Mesothelial cell of epicardium (in vitro differentiated cells): ENCODE measurements at regions not wholly inside any gene's neighbourhood (a gene's known extent, or its start where the extent isn't known, plus 50 kb on each side); places are given as distances from the start of the nearest gene placed in this dataset.
A peak's percentile ranks its signal among the peaks of the same experiment; 100 is the strongest.

Experiments used
- DNase-seq, 2 experiments: peaks; one replicate each; pipeline ENCODE4 v3.0.0; 2021; ENCODE audit warnings: low spot score in 2 of 2; ENCODE audit not compliant: unreplicated experiment in 2 of 2
- H3K27ac Mint-ChIP-seq: 2 replicates; pipeline ENCODE4 v1.8.0; 2021; ENCODE audit warnings: mixed read lengths
- H3K27me3 Mint-ChIP-seq: 2 replicates; pipeline ENCODE4 v1.8.0; 2021; ENCODE audit warnings: low read depth, mixed read lengths
- H3K36me3 Mint-ChIP-seq: 2 replicates; pipeline ENCODE4 v1.8.0; 2021; ENCODE audit warnings: mixed read lengths
- H3K4me1 Mint-ChIP-seq: 2 replicates; pipeline ENCODE4 v1.8.0; 2021; ENCODE audit warnings: mixed read lengths
- H3K4me3 Mint-ChIP-seq: 2 replicates; pipeline ENCODE4 v1.8.0; 2021; ENCODE audit warnings: mild to moderate bottlenecking, moderate library complexity, mixed read lengths
- H3K9me3 Mint-ChIP-seq: 2 replicates; pipeline ENCODE4 v1.8.0; 2021; ENCODE audit warnings: mixed read lengths
- TF ChIP-seq, protein P1 (sequence below): fragments of 200-600 bp; sonication (generic); IDR thresholded peaks from one replicate; pipeline ENCODE4 v1.5.0; 2021; ENCODE audit warnings: antibody characterized with exemption; ENCODE audit not compliant: unreplicated experiment

DNA sequence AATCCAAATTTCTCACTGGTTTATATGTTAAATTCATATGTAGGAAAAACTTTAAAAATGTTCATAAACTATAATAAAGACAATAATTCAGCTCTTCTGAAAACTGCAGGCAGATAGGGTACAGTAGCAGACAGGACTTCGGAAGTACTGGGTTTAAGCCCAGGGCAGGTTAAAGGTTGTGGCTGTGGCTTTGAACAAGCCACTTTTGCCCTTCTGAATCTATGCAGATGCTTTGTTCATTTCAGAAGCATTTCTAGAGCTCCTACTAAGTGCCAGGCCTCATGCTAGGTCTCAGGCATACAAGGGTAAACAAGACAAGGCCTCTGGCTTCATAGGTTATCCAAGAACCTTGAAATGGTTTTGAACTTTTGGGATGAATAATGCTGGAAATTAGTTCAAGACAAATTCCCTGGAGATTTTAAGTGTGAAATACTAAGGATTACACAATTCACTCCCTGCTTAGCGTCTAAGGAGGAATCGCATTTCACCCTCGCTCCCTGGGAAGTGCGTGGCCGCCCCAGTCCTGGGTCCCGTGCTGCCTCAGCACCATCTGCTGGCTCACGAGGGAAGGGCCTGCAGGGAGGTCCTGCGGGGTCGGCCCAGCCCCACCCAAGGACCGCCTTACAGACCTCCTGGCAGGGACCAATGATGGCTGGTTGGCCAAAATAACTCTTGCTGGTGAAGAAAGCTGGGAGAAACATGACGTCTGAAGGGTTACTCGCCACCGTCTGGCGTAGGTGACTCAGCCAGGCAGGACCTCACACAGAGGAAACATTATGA is 67.7 kb upstream of the L3MBTL4 start:
- Mint-ChIP-seq H3K9me3 (peaks cover 8% of the 10 kb centered on the region), H3K27ac (no peak overlapping the region), H3K4me3 (no peak overlapping the region), H3K4me1 (peaks cover 31% of the 10 kb centered on the region), H3K27me3 (no peaks in the 10 kb centered on the region), H3K36me3 (no peaks in the 10 kb centered on the region)
- TF ChIP-seq, protein P1, sequence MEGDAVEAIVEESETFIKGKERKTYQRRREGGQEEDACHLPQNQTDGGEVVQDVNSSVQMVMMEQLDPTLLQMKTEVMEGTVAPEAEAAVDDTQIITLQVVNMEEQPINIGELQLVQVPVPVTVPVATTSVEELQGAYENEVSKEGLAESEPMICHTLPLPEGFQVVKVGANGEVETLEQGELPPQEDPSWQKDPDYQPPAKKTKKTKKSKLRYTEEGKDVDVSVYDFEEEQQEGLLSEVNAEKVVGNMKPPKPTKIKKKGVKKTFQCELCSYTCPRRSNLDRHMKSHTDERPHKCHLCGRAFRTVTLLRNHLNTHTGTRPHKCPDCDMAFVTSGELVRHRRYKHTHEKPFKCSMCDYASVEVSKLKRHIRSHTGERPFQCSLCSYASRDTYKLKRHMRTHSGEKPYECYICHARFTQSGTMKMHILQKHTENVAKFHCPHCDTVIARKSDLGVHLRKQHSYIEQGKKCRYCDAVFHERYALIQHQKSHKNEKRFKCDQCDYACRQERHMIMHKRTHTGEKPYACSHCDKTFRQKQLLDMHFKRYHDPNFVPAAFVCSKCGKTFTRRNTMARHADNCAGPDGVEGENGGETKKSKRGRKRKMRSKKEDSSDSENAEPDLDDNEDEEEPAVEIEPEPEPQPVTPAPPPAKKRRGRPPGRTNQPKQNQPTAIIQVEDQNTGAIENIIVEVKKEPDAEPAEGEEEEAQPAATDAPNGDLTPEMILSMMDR = no peak
- DNase-seq = peak; percentile 42 to 72

DNA sequence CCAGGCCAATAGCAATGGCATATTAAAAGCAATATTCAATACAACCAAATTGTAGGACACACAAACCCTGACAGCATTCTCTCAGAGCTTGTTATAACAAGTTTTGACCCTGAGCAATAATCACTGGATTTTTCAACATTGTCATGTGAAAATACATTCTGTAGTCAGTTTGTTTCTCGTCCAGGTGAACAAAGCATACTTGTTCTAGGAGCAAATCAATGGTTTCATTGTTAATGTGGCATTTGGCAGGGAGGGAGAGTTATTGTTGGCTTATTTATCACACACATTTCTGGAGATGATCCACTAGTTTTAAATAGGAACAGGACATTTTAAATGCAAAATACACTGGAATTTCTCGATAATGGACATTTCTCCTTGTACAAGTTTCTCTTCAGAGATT is 69.9 kb upstream of the L3MBTL4 start:
- TF ChIP-seq, protein P1 = no peak
- H3K4me3 Mint-ChIP-seq = no peak overlapping the region

DNA sequence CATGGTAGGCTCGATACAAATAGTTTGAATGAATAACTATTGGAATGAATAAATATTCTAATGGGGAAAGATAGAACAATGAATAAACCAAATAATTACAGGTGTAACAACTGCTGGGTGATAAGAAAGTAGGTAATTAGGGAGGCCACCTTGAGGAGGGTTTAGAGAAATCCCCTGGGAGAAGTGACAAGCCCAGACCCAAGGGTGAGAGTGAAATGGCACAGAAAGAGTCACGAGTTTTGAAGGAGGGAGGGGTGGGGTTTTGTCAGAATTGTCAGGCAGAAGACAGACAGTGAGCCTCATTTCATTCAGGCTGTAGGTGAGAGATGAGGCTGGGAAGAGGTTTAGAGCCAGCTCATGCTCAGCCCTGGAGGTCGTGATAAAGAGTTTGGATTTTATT is 71.6 kb upstream of the L3MBTL4 start:
- TF ChIP-seq, protein P1 = no peak
- no peak for DNase-seq
- H3K27ac Mint-ChIP-seq = no peak overlapping the region
- peaks cover 38% of the 10 kb centered on the region for H3K4me1 Mint-ChIP-seq
- no peak overlapping the region for H3K4me3 Mint-ChIP-seq
- H3K36me3 Mint-ChIP-seq = no peaks in the 10 kb centered on the region
- H3K27me3 Mint-ChIP-seq = no peaks in the 10 kb centered on the region
- H3K9me3 Mint-ChIP-seq = no peaks in the 10 kb centered on the region

More for the DNA sequence above, 69.9 kb upstream of the L3MBTL4 start:
- H3K27me3 Mint-ChIP-seq = no peaks in the 10 kb centered on the region
- no peaks in the 10 kb centered on the region for H3K36me3 Mint-ChIP-seq
- no peak overlapping the region for H3K27ac Mint-ChIP-seq
- no peak for DNase-seq
- peaks cover 38% of the 10 kb centered on the region for H3K4me1 Mint-ChIP-seq
- peaks cover 3% of the 10 kb centered on the region for H3K9me3 Mint-ChIP-seq

DNA sequence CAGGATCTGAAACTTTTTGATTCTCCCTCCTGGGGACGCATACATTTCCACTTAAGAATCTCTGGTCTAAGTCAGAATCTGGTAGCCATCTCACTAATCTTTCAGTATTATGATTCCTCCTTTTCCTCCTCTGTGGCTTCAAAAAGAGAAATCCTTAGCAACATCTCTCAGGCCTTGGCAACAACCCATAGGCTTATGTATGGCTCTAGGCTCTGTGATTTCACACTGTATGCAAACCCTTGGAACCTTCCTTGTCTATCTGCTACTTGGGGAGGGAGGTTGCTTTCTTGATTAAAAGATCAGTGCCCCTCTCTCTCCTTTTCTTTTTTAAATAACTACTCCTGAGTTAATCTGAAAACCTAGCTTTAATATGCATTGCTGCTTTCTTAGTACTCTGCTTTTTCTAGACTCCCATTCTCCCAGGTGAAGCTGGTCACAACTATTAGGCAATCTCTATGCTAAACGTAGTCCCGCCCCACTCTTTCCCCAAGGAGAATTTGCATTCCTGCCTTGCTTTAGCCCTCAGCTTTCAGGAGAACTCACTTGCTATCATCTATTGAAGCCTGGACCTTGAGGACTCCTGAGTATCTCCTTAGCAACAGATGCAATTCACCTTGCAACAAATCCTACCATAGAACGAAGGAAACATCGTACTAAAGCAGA is 72.2 kb upstream of the L3MBTL4 start:
- no peaks in the 10 kb centered on the region for H3K9me3 Mint-ChIP-seq
- peaks cover 38% of the 10 kb centered on the region for H3K4me1 Mint-ChIP-seq
- TF ChIP-seq, protein P1 = no peak
- no peaks in the 10 kb centered on the region for H3K36me3 Mint-ChIP-seq
- H3K27me3 Mint-ChIP-seq = no peaks in the 10 kb centered on the region
- no peak for DNase-seq
- H3K4me3 Mint-ChIP-seq = no peak overlapping the region
- H3K27ac Mint-ChIP-seq = no peak overlapping the region

DNA sequence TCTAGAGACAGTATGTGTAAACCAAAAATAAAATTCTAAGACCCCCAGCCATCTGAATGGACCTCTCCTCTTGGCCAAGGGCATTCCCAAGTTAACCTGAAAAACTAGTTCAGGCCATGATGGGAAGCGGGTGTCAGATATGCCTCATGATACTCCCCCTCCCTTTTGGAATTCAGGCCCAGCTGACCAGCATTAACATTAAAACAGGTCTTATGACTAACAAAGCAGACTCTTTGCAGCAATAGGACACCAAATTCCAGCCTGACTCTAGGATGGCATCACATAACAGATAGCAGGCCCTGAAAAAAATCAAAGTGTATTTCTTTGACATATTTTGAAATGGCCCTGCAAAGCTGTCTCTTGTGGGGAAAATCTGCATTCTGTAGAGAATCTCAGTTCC is 73.3 kb upstream of the L3MBTL4 start:
- TF ChIP-seq, protein P1 = no peak
- no peak overlapping the region for H3K4me3 Mint-ChIP-seq
- H3K27me3 Mint-ChIP-seq = no peaks in the 10 kb centered on the region
- DNase-seq = no peak
- no peak overlapping the region for H3K27ac Mint-ChIP-seq
- no peaks in the 10 kb centered on the region for H3K9me3 Mint-ChIP-seq
- peaks cover 32% of the 10 kb centered on the region for H3K4me1 Mint-ChIP-seq
- H3K36me3 Mint-ChIP-seq = no peaks in the 10 kb centered on the region
